HEK293 (cell line): ENCODE measurements at regions not wholly inside any gene's neighbourhood (a gene's known extent, or its start where the extent isn't known, plus 50 kb on each side); places are given as distances from the start of the nearest gene placed in this dataset.

ENCODE experiments used
- CTCF ChIA-PET: fragments of 350-600 bp; formaldehyde crosslinking; extraction: SDS; loops from one replicate; lab custom pipeline; 2021; ENCODE audit warnings: antibody characterized with exemption; lab: Yijun Ruan, JAX
- POLR2A ChIA-PET: fragments of 300-600 bp; formaldehyde crosslinking; extraction: SDS; loops from one replicate; lab custom pipeline; 2020; ENCODE audit warnings: antibody characterized with exemption, inconsistent platforms; lab: Yijun Ruan, JAX
- H3K27ac ChIP-seq: fragments of 200-500 bp; sonication (Bioruptor generic); 2 replicates; pipeline ENCODE4 v1.5.1; 2014; ENCODE audit warnings: low read depth, low read length, control low read depth, inconsistent platforms; ENCODE audit errors: extremely low read depth
- H3K36me3 ChIP-seq, 2 experiments: fragments of 200-500 bp in 1 of 2; sonication (Bioruptor generic) in 1 of 2; 1 replicate in 1 of 2; 2 replicates in 1 of 2; pipeline ENCODE4 v1.5.1; 2014 to 2017; ENCODE audit warnings: inconsistent platforms in 2 of 2, low read length in 2 of 2; ENCODE audit not compliant: control insufficient read depth in 2 of 2, insufficient read depth in 1 of 2
- H3K4me1 ChIP-seq: fragments of 200-500 bp; sonication (Bioruptor generic); 2 replicates; pipeline ENCODE4 v1.5.1; 2014; ENCODE audit warnings: mild to moderate bottlenecking, low read length, inconsistent platforms; ENCODE audit not compliant: control insufficient read depth, insufficient read depth
- H3K4me3 ChIP-seq: 2 replicates; pipeline ENCODE4 v1.5.1; 2011; ENCODE audit warnings: low read depth, mild to moderate bottlenecking, control low read depth, low read length, moderate library complexity
- H3K9me3 ChIP-seq: fragments of 200-500 bp; sonication (Bioruptor generic); 2 replicates; pipeline ENCODE4 v1.5.1; 2014; ENCODE audit warnings: low read depth, low read length, inconsistent platforms; ENCODE audit not compliant: control insufficient read depth, insufficient read depth
- HOXC10 ChIP-seq: sonication (generic); formaldehyde crosslinking; IDR thresholded peaks from 2 replicates; pipeline ENCODE4 v1.8.1; 2023; ENCODE audit warnings: mild to moderate bottlenecking, missing genetic modification reagents
- REPIN1 ChIP-seq: fragments of 450-650 bp; formaldehyde crosslinking; IDR thresholded peaks from 2 replicates; pipeline ENCODE4 v1.5.1; 2017; ENCODE audit warnings: missing biosample characterization, missing genetic modification characterization, low read depth
- SP3 ChIP-seq: fragments of 450-650 bp; formaldehyde crosslinking; IDR thresholded peaks from 2 replicates; pipeline ENCODE4 v1.5.1; 2016; ENCODE audit warnings: missing biosample characterization, missing genetic modification characterization
- SP7 ChIP-seq: fragments of 450-650 bp; formaldehyde crosslinking; IDR thresholded peaks from 2 replicates; pipeline ENCODE4 v1.5.1; 2016; ENCODE audit warnings: missing biosample characterization, missing genetic modification characterization
- YY2 ChIP-seq: fragments of 450-650 bp; formaldehyde crosslinking; IDR thresholded peaks from 2 replicates; pipeline ENCODE4 v1.5.1; 2016; ENCODE audit warnings: missing biosample characterization, missing genetic modification characterization
- ZBTB17 ChIP-seq: fragments of 450-650 bp; formaldehyde crosslinking; IDR thresholded peaks from 2 replicates; pipeline ENCODE4 v1.5.1; 2016; ENCODE audit warnings: missing biosample characterization, missing genetic modification characterization
- ZBTB48 ChIP-seq: fragments of 450-650 bp; formaldehyde crosslinking; IDR thresholded peaks from 2 replicates; pipeline ENCODE4 v1.5.1; 2016; ENCODE audit warnings: missing biosample characterization, missing genetic modification characterization
- ZBTB8A ChIP-seq: fragments of 450-650 bp; formaldehyde crosslinking; IDR thresholded peaks from 2 replicates; pipeline ENCODE4 v1.5.1; 2016; ENCODE audit warnings: missing biosample characterization, missing genetic modification characterization
- ZEB2 ChIP-seq: fragments of 450-650 bp; formaldehyde crosslinking; IDR thresholded peaks from 2 replicates; pipeline ENCODE4 v1.5.1; 2016; ENCODE audit warnings: missing biosample characterization, missing genetic modification characterization
- ZNF10 ChIP-seq: fragments of 450-650 bp; formaldehyde crosslinking; IDR thresholded peaks from 2 replicates; pipeline ENCODE4 v1.5.1; 2017; ENCODE audit warnings: missing biosample characterization, missing genetic modification characterization
- ZNF112 ChIP-seq: fragments of 450-650 bp; formaldehyde crosslinking; IDR thresholded peaks from 2 replicates; pipeline ENCODE4 v1.5.0; 2017; ENCODE audit warnings: missing biosample characterization, missing genetic modification characterization
- ZNF114 ChIP-seq: fragments of 450-650 bp; formaldehyde crosslinking; IDR thresholded peaks from 2 replicates; pipeline ENCODE4 v1.5.0; 2017; ENCODE audit warnings: missing biosample characterization, missing genetic modification characterization
- ZNF16 ChIP-seq: fragments of 450-650 bp; formaldehyde crosslinking; IDR thresholded peaks from 2 replicates; pipeline ENCODE4 v1.5.1; 2016; ENCODE audit warnings: low read depth, missing biosample characterization, missing genetic modification characterization
- ZNF350 ChIP-seq: fragments of 450-650 bp; formaldehyde crosslinking; IDR thresholded peaks from 2 replicates; pipeline ENCODE4 v1.5.0; 2017; ENCODE audit warnings: missing biosample characterization, mild to moderate bottlenecking, missing genetic modification characterization
- ZNF473 ChIP-seq: fragments of 450-650 bp; formaldehyde crosslinking; IDR thresholded peaks from 2 replicates; pipeline ENCODE4 v1.5.1; 2017; ENCODE audit warnings: missing biosample characterization, missing genetic modification characterization
- ZNF549 ChIP-seq: fragments of 450-650 bp; IDR thresholded peaks from 2 replicates; pipeline ENCODE4 v1.5.1; 2018; ENCODE audit warnings: missing biosample characterization, missing genetic modification characterization, mild to moderate bottlenecking, inconsistent platforms, moderate library complexity
- ZNF610 ChIP-seq: fragments of 450-650 bp; formaldehyde crosslinking; IDR thresholded peaks from 2 replicates; pipeline ENCODE4 v1.5.1; 2016; ENCODE audit warnings: missing biosample characterization, missing genetic modification characterization, borderline replicate concordance
- ZNF624 ChIP-seq: fragments of 450-650 bp; formaldehyde crosslinking; IDR thresholded peaks from 2 replicates; pipeline ENCODE4 v1.5.1; 2017; ENCODE audit warnings: missing biosample characterization, missing genetic modification characterization
- ZNF654 ChIP-seq: fragments of 450-650 bp; formaldehyde crosslinking; IDR thresholded peaks from 2 replicates; pipeline ENCODE4 v1.5.1; 2016; ENCODE audit warnings: low read depth, missing biosample characterization, missing genetic modification characterization
- ZNF837 ChIP-seq: fragments of 450-650 bp; formaldehyde crosslinking; IDR thresholded peaks from 2 replicates; pipeline ENCODE4 v1.5.1; 2016; ENCODE audit warnings: missing biosample characterization, missing genetic modification characterization
- ZSCAN23 ChIP-seq: fragments of 450-650 bp; formaldehyde crosslinking; IDR thresholded peaks from 2 replicates; pipeline ENCODE4 v1.5.1; 2016; ENCODE audit warnings: missing biosample characterization, missing genetic modification characterization
- TF ChIP-seq, protein P1 (sequence below): fragments of 450-650 bp; formaldehyde crosslinking; IDR thresholded peaks from 2 replicates; pipeline ENCODE4 v1.5.1; 2016; ENCODE audit warnings: missing biosample characterization, missing genetic modification characterization
- TF ChIP-seq, protein P2 (sequence below): fragments of 450-650 bp; formaldehyde crosslinking; IDR thresholded peaks from 2 replicates; pipeline ENCODE4 v1.5.1; 2017; ENCODE audit warnings: missing biosample characterization, missing genetic modification characterization

DNA sequence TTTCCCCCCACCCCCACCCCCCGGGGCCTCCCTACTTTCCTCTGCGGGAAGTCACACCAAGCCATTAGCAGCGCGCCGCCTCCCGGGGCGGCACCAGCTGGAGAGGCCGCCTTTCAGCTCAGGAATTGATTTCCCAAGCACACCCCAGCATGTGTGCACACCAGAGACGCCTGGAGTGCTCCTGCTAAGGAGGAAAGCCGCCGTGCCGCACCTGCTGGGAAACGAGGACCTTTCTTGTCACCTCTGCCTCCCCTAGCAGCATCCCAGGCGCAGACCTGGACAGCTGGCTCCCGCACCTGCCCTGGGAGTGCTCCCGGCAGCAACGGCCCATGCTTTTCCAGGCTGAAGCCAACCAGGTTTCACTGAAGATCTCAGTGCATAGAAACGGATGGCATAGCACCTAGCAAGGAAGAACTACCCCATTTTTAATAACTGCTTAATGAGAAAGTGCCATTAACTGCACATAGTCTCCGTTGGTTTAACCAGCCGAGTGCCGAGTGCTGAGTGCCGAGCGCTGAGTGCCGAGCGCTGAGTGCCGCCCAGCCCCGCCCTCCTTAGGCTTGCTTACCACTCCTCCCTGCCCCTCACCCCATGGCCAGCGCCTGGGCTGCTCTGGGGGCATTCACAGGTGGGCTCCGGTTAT is 165.0 kb downstream of the USP12 start (continued):
- TF ChIP-seq ZNF16 (tag by site-specific recombination) = no peak

DNA sequence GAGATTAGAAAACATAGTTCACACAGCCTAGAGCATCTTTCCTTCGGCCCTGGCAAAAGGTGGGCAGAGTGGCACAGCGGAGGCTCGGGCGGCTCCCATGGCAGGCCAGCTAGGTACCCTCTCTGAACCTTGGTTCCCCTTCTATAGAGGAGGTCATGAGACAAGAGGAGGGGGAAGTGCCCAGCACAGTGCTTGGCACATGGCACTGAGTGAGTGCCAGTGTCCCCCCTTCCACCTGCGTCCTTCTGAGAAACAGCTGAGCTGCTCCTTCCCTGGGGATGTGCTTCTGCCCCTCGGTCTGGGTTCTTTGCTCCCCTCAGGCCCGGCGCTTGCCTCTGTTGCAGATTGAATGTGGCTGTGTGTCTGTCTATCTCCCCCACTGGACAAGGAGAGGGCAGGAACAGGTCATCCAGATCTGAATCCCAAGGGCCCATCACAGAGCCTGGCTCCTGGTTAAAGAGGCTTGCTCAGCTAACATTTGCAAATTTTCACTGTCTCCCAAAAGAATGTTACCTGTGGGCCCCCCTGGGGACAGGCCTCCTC is 165.6 kb downstream of the USP12 start:
- ChIA-PET CTCF (interaction anchor here (2.4 kb wide), 1 partner anchor 21 kb away, joined by 7 read pairs; no protein-coding TSS in a partner anchor), POLR2A (interaction anchor here (0.5 to 0.6 kb wide), 2 partner anchors 12 to 342 kb away, joined by 3 read pairs; no protein-coding TSS in a partner anchor)
- H3K27ac ChIP-seq = no peak overlapping the region
- H3K9me3 ChIP-seq = no peaks in the 10 kb centered on the region
- H3K36me3 ChIP-seq = no peaks in the 10 kb centered on the region
- TF ChIP-seq ZNF610 = no peak
- no peak for TF ChIP-seq ZNF16 (tag by site-specific recombination)
- no peak for TF ChIP-seq ZBTB8A (tag by site-specific recombination)
- TF ChIP-seq, protein P1, sequence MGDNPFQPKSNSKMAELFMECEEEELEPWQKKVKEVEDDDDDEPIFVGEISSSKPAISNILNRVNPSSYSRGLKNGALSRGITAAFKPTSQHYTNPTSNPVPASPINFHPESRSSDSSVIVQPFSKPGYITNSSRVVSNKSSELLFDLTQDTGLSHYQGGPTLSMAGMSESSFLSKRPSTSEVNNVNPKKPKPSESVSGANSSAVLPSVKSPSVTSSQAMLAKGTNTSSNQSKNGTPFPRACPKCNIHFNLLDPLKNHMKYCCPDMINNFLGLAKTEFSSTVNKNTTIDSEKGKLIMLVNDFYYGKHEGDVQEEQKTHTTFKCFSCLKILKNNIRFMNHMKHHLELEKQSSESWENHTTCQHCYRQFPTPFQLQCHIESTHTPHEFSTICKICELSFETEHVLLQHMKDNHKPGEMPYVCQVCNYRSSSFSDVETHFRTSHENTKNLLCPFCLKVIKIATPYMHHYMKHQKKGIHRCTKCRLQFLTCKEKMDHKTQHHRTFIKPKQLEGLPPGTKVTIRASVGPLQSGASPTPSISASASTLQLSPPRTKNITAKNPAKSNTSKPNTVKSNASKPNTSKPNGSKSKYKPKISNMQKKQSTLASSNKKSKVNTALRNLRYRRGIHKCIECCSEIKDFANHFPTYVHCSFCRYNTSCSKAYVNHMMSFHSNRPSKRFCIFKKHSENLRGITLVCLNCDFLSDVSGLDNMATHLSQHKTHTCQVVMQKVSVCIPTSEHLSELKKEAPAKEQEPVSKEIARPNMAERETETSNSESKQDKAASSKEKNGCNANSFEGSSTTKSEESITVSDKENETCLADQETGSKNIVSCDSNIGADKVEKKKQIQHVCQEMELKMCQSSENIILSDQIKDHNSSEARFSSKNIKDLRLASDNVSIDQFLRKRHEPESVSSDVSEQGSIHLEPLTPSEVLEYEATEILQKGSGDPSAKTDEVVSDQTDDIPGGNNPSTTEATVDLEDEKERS (tag by site-specific recombination) = no peak
- TF ChIP-seq, protein P2, sequence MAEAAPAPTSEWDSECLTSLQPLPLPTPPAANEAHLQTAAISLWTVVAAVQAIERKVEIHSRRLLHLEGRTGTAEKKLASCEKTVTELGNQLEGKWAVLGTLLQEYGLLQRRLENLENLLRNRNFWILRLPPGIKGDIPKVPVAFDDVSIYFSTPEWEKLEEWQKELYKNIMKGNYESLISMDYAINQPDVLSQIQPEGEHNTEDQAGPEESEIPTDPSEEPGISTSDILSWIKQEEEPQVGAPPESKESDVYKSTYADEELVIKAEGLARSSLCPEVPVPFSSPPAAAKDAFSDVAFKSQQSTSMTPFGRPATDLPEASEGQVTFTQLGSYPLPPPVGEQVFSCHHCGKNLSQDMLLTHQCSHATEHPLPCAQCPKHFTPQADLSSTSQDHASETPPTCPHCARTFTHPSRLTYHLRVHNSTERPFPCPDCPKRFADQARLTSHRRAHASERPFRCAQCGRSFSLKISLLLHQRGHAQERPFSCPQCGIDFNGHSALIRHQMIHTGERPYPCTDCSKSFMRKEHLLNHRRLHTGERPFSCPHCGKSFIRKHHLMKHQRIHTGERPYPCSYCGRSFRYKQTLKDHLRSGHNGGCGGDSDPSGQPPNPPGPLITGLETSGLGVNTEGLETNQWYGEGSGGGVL (tag by site-specific recombination) = no peak
- TF ChIP-seq YY2 (tag by site-specific recombination) = no peak
- TF ChIP-seq ZNF624 (tag by site-specific recombination) = no peak
- no peak for TF ChIP-seq ZBTB17 (tag by site-specific recombination)
- no peak for TF ChIP-seq ZSCAN23 (tag by site-specific recombination)
- no peak for TF ChIP-seq ZNF350 (tag by site-specific recombination)
- no peak for TF ChIP-seq ZEB2 (tag by site-specific recombination)
- no peak for TF ChIP-seq ZNF114 (tag by site-specific recombination)
- TF ChIP-seq ZNF10 (tag by site-specific recombination) = no peak
- TF ChIP-seq SP7 (tag by site-specific recombination) = no peak
- TF ChIP-seq ZNF837 = no peak
- TF ChIP-seq REPIN1 (tag by site-specific recombination) = no peak
- no peaks in the 10 kb centered on the region for H3K4me1 ChIP-seq
- H3K4me3 ChIP-seq = no peak overlapping the region

- CTCF ChIA-PET = interaction anchor here (2.4 kb wide), 1 partner anchor 20 kb away, joined by 7 read pairs; no protein-coding TSS in a partner anchor
- Histone ChIP-seq H3K9me3 (no peaks in the 10 kb centered on the region), H3K27ac (no peak overlapping the region), H3K36me3 (no peaks in the 10 kb centered on the region), H3K4me1 (no peaks in the 10 kb centered on the region), H3K4me3 (no peak overlapping the region)
- POLR2A ChIA-PET = interaction anchor here (0.5 kb wide), 1 partner anchor 12 kb away, joined by 3 read pairs; no protein-coding TSS in a partner anchor
- no peak for TF ChIP-seq ZNF473
- no peak for TF ChIP-seq ZNF16 (tag by site-specific recombination)
- TF ChIP-seq ZNF549 (tag by site-specific recombination) = no peak
- TF ChIP-seq ZNF112 (tag by site-specific recombination) = no peak
- no peak for TF ChIP-seq ZBTB48
- no peak for TF ChIP-seq HOXC10 (CRISPR knock-in tag)
- TF ChIP-seq SP3 (tag by site-specific recombination) = no peak
- TF ChIP-seq ZNF654 = no peak
These were observed 166.1 kb downstream of the USP12 start for GRCh38 chr13:27005556-27005955.
